ENCODE measurements at regions not wholly inside any gene's neighbourhood (a gene's known extent, or its start where the extent isn't known, plus 50 kb on each side); places are given as distances from the start of the nearest gene placed in this dataset.
"Not testable (repeated sequence)": the region's sequence is repeated elsewhere in the genome, so short reads cannot be mapped to it uniquely, and the experiment has no call there.

GRCh38 chr5:142402752-142403318 lies 78.0 kb upstream of the SPRY4 start:
- DNase-seq: no peak

GRCh38 chr5:142400415-142400814 lies 75.6 kb upstream of the SPRY4 start:
- no peak for DNase-seq

- DNase-seq: no peak
These were observed 75.1 kb upstream of the SPRY4 start for GRCh38 chr5:142399891-142400290.

GRCh38 chr5:142398730-142399055 lies 73.9 kb upstream of the SPRY4 start:
- DNase-seq: no peak

GRCh38 chr5:142398011-142398729 lies 73.3 kb upstream of the SPRY4 start:
- not testable (repeated sequence) for DNase-seq

- DNase-seq: no peak
These were observed 72.4 kb upstream of the SPRY4 start for GRCh38 chr5:142397178-142397577.

- no peak for DNase-seq
These were observed 71.7 kb upstream of the SPRY4 start for GRCh38 chr5:142396436-142397038.

- DNase-seq: no peak
These were observed 70.5 kb upstream of the SPRY4 start for GRCh38 chr5:142395334-142395733.

GRCh38 chr5:142391058-142391845 lies 66.4 kb upstream of the SPRY4 start:
- no peak for DNase-seq

- no peak for DNase-seq
These were observed 65.5 kb upstream of the SPRY4 start for GRCh38 chr5:142390334-142390733.

GRCh38 chr5:142388696-142389095 lies 63.9 kb upstream of the SPRY4 start:
- DNase-seq: no peak

- no peak for DNase-seq
These were observed 62.3 kb upstream of the SPRY4 start for GRCh38 chr5:142387024-142387682.

- DNase-seq: no peak
These were observed 61.6 kb upstream of the SPRY4 start for GRCh38 chr5:142386137-142387023.

GRCh38 chr5:142385194-142385593 lies 60.4 kb upstream of the SPRY4 start:
- DNase-seq: no peak

- DNase-seq: no peak
These were observed 59.2 kb upstream of the SPRY4 start for GRCh38 chr5:142384014-142384413.

GRCh38 chr5:142382186-142382585 lies 57.4 kb upstream of the SPRY4 start:
- no peak for DNase-seq

- DNase-seq: no peak
These were observed 54.2 kb upstream of the SPRY4 start for GRCh38 chr5:142378737-142379634.

- DNase-seq: no peak
These were observed 51.2 kb upstream of the SPRY4 start for GRCh38 chr5:142375944-142376411.
